M059J (cell line): ENCODE measurements at regions not wholly inside any gene's neighbourhood (a gene's known extent, or its start where the extent isn't known, plus 50 kb on each side); places are given as distances from the start of the nearest gene placed in this dataset.
"Not testable (repeated sequence)": the region's sequence is repeated elsewhere in the genome, so short reads cannot be mapped to it uniquely, and the experiment has no call there.

Experiments used
- DNase-seq: peaks from one replicate; pipeline ENCODE4 v3.0.0-alpha.2; 2012; ENCODE audit warnings: low read depth

DNA sequence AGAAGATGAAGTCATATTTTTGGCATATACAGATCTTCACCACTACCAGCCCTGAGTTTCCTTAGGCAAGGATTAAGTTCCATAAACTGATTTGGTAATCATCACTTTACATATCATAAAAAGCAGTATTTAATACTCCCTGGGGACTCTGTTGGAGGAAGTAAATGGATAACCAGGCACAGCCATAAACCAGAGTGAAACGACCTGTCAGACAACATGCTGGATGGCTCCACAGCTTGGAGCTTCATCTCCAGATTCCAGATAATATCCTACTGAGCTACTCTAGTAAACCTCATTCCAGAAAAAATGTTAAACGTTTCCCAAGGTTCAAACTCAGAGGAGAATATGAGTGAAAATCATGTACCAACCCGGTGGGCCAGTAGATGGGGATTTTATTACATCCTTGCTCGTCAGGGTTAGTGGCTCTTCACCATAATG, 109.2 kb downstream of the BASP1 start:
- DNase-seq, result no peak

- DNase-seq, result no peak
Measured at GRCh38 chr5:17327048-17327625, 109.7 kb downstream of the BASP1 start.

DNA sequence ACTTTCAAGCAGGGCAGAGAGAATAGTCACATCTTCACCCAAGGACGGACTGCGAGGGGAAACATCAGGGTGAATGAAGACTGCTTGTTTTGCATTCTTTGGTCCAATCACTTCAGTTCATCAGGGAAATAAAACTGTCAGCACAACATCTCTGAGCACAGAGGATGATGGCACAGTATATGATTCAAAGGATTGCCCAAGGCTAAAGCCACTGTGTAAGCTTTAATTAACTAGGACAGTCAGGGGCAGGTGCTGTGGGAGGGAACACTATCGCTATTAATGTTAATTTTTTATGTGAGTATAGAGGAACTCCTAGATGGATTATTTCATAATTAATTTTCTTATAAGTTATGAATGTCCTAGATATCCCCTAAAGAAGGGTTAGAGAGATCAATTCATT, 112.1 kb downstream of the BASP1 start:
- no peak for DNase-seq

- no peak for DNase-seq
Measured at GRCh38 chr5:17330386-17330785, 113.0 kb downstream of the BASP1 start.

DNA sequence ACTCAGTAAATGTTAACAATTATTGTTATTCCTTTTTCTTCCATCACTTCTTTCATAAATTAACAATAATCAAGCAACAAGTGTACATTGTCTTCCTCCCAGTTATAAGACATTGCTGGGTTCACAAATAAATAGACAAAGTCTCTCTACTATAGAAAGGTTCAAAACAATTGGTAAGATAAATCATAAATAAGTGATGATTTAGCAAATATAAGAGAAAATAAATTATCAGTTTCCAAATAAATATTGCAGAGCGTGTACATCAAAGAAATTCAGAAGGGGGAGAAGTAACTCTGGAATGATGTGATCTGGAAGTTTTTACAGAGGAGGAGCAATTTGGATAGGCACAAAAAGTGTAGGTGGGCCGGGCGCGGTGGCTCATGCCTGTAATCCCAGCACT, 114.2 kb downstream of the BASP1 start:
- DNase-seq, result no peak

- DNase-seq, result no peak
Measured at GRCh38 chr5:17333755-17334154, 116.3 kb downstream of the BASP1 start.

DNA sequence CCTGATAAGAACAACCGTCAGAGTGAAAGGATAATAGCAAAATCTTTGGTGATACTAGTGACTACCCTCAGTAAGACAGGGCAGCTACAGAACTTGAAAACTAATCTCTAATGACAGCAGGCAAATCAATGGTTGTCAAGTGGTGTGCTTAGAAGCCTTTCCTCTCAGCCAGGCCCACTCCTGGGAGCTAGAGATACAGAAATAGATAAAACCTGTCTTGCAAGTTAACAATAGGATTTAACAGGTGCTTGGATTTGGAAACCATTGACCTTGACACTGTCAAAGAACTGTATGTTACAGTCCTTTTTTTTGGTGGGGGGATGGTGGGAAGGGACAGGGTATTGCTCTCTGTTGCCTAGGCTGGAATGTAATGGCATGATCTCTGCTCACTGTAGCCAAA, 118.6 kb downstream of the BASP1 start:
- no peak for DNase-seq

DNA sequence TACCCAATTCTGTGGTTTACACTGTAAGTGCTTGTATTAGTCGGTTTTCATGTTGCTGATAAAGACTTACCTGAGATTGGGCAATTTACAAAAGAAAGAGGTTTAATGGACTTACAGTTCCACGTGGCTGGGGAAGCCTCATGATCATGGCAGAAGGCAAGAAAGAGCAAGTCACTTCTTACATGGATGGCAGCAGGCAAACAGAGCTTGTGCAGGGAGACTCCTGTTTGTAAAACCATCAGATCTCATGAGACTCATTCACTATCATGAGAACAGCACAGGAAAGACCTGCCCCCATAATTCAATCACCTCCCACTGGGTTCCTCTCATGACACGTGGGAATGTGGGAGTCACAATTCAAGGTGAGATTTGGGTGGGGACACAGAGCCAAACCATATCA, 119.3 kb downstream of the BASP1 start:
- DNase-seq, result not testable (repeated sequence)

- no peak for DNase-seq
Measured at GRCh38 chr5:17339841-17340240, 122.4 kb downstream of the BASP1 start.

DNA sequence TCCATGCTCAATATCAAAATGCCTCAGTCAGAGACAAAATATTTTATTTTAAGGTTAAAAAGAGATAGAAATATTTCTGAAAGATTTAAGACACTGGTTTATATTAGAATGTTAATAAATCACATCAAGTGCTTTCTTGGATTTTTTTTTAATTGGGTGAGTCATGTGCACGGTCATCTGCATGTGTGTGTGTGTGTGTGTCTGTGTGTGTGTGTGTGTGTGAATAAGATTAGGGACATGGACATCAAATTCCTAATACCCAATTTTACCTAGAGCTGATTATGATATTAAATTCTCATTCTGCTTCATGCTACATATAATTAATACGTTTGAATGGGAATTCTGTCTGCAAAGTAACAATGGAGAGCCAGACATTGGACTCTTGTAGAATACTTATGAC, 122.9 kb downstream of the BASP1 start:
- peak; percentile 70 for DNase-seq

GRCh38 chr5:17340819-17341218, 123.4 kb downstream of the BASP1 start:
- peak; percentile 90 for DNase-seq

DNA sequence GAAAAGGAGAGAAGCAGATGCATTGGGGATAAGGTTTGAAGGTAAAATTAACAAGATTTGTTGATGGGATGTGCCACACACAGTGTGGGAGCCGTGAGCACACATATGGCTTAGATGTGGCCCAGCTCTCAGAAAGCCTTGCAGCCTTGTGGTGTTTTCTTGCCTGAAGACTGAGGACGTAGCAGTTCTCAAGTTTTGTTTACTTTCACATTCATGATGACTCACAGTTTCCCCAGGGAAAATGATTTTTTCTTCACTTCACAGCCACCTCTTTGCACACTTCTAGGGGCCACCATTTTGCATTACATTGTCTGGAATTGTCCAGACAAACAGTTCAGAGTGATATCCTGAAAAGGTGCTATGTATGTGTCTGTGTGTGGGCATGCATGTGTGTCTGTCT, 126.2 kb downstream of the BASP1 start:
- DNase-seq, result peak; percentile 93

- DNase-seq, result no peak
Measured at GRCh38 chr5:17346811-17347210, 129.4 kb downstream of the BASP1 start.

DNA sequence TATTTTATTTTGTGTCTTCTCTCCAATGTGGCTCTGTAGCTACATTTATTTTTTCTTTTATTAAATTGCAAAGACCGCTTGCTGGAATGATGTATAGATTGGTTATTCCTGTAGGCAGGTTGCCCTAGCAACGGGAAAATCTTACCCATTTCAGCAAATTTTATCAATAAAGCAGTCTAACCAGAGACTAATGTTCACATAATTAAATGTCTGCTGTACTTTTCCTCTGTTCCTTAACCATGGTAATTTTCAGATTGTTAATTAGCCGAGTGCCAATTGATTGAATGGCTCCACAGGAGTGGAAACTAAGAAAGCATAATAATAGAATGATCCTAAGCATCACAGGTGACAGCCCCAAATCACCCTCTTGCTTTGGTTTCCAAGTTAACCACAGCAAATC, 134.8 kb downstream of the BASP1 start:
- no peak for DNase-seq

DNA sequence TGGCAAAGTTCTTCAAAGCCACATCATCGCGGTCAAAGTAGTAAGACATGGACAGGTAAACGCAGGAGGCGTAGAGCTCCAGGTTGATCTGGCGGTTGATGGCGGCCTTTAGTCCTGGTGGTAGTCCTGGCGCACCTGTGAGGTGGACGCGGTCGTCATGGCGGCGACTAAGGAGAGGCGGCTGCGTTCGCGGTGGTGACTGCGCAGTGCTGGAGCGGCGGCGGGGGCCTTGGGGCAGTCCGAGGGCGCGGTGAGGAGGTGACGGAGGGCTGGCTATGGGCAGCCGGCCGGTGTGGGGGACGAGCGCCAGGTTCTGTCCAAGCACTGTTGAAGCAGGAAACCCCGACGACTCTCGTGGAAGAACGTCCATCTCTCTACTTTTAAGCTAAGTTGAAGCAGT, 136.8 kb downstream of the BASP1 start:
- no peak for DNase-seq

GRCh38 chr5:17355586-17356346, 138.3 kb downstream of the BASP1 start:
- peak; percentile 81 for DNase-seq

GRCh38 chr5:17356551-17356950, 139.1 kb downstream of the BASP1 start:
- no peak for DNase-seq

GRCh38 chr5:17357504-17357903, 140.1 kb downstream of the BASP1 start:
- DNase-seq, result no peak

DNA sequence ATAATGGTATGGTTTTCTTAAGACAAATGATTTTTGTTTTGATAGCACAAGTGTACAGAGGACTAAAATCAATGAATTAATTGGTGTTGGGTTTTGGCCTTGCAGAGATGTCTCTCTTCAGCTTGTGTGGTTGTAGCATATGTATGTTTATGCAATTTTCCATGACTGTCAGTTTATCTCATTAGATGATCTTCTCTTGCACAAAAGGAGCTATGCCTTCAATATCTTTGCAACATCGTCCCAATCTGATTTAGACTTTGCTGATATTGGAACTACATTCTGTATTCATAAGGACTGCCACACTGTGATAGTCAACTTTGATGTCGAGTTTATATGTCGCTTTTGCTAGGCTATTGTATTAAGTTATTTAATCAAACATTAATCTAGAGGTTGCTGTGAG, 140.0 kb upstream of the TAF11L2 start:
- DNase-seq, result no peak

DNA sequence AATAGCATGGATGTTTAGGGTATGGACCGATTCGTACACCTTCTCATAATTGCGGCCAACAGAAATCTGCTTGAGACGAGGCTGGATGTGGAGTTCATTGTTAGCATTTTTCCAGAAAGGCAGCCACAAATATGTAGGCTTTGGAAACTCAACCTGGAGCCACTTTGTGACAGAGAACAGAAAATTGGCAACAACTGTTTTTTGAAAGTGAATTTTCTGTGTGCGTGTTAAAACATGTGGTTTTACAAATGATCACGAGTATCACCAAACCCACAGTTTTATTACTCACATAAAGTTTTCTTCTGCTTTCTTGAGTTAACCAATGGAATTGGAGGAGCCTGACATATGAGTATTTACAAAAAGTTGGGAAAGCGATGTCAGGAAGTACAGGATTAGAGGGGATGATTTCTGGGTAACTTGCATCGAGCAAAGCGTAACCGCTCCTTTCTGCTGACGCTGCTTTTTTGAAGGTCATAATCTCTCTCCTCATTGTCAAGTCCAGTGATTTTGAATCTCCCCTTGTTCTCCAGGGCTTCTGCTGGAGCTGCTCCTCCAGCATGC, 138.5 kb upstream of the TAF11L2 start:
- DNase-seq, result peak; percentile 84

- no peak for DNase-seq
Measured at GRCh38 chr5:17360879-17361278, 137.2 kb upstream of the TAF11L2 start.

DNA sequence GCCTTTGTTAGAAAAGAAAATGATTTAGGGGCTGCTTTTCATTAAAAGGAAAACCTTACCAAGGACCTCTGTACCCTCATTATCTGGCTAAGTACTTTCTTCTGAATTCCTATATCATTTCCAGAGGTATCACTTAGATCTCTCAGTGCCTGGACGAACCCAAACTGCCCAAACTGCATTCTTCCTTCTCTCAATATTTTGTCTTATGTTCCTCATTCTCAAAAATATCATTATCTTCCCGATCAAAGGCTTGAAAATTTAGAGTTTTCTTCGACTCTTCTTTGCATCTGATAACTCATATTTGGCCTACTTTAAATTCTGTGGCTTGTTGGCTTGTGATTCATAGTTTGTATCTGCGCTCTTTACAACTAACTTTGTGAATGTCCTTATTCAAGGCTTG, 136.7 kb upstream of the TAF11L2 start:
- no peak for DNase-seq
